Adipocyte (in vitro differentiated cells): ENCODE measurements at regions not wholly inside any gene's neighbourhood (a gene's known extent, or its start where the extent isn't known, plus 50 kb on each side); places are given as distances from the start of the nearest gene placed in this dataset.
A peak's percentile ranks its signal among the peaks of the same experiment; 100 is the strongest.

Experiments
- DNase-seq: peaks from one replicate; pipeline ENCODE4 v3.0.0-alpha.2; 2015; ENCODE audit warnings: low read depth
- H3K27me3 ChIP-seq: replicated peaks from 2 replicates; pipeline ENCODE4 v1.7.0; 2013; ENCODE audit warnings: mild to moderate bottlenecking, low read length, moderate library complexity; ENCODE audit not compliant: control insufficient read depth, insufficient read depth
- H3K36me3 ChIP-seq: 2 replicates; pipeline ENCODE4 v1.7.0; 2013; ENCODE audit warnings: low read length, mild to moderate bottlenecking, moderate library complexity; ENCODE audit not compliant: control insufficient read depth, insufficient read depth, severe bottlenecking
- H3K4me1 ChIP-seq: 2 replicates; pipeline ENCODE4 v1.7.0; 2013; ENCODE audit warnings: mild to moderate bottlenecking, low read length, moderate library complexity; ENCODE audit not compliant: control insufficient read depth, insufficient read depth
- H3K4me3 ChIP-seq: 2 replicates; pipeline ENCODE4 v1.7.0; 2013; ENCODE audit warnings: mild to moderate bottlenecking, low read length, moderate library complexity
- H3K9ac ChIP-seq: 2 replicates; pipeline ENCODE4 v1.7.0; 2013; ENCODE audit warnings: mild to moderate bottlenecking, low read length, moderate library complexity
- H3K9me3 ChIP-seq: 2 replicates; pipeline ENCODE4 v1.7.0; 2013; ENCODE audit warnings: mild to moderate bottlenecking, low read length, moderate library complexity; ENCODE audit not compliant: control insufficient read depth

- Histone ChIP-seq H3K27me3 (no peaks in the 10 kb centered on the region), H3K36me3 (no peaks in the 10 kb centered on the region), H3K9me3 (no peaks in the 10 kb centered on the region), H3K4me3 (peak overlapping the region; percentile 9), H3K4me1 (peaks cover 50% of the 10 kb centered on the region), H3K9ac (peak overlapping the region; percentile 78)
- DNase-seq, result peak; percentile 65
Measured at GRCh38 chr3:188940573-188940932, 231.2 kb upstream of the TPRG1 start.

DNA sequence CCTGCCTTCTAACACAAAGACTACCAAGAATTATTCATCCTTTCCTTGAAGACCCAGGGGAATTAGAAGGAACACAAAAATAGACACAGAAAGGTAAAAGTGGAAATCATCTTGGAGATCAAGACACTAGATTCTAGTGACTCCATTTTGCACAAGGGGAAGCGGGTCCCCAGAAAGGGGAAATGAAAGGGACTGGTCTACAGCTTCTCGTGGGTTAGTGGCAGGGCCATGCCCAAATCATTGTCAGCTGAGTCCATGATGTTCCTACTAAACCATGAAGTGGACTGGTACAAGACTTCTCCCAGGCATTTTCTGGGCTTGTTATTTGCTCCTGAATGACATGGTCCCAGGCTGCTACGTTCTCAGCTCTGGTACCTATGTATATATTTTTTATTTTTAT is 230.7 kb upstream of the TPRG1 start:
- Histone ChIP-seq H3K4me1 (peaks cover 56% of the 10 kb centered on the region), H3K36me3 (no peaks in the 10 kb centered on the region), H3K9me3 (no peaks in the 10 kb centered on the region), H3K27me3 (no peaks in the 10 kb centered on the region), H3K4me3 (peak overlapping the region; percentile 2), H3K9ac (peak overlapping the region; percentile 75)
- no peak for DNase-seq

- Histone ChIP-seq H3K9me3 (no peaks in the 10 kb centered on the region), H3K4me3 (no peak overlapping the region), H3K36me3 (no peaks in the 10 kb centered on the region), H3K27me3 (no peaks in the 10 kb centered on the region), H3K9ac (no peak overlapping the region), H3K4me1 (peaks cover 67% of the 10 kb centered on the region)
- DNase-seq, result no peak
Measured at GRCh38 chr3:188942191-188942590, 229.6 kb upstream of the TPRG1 start.

DNA sequence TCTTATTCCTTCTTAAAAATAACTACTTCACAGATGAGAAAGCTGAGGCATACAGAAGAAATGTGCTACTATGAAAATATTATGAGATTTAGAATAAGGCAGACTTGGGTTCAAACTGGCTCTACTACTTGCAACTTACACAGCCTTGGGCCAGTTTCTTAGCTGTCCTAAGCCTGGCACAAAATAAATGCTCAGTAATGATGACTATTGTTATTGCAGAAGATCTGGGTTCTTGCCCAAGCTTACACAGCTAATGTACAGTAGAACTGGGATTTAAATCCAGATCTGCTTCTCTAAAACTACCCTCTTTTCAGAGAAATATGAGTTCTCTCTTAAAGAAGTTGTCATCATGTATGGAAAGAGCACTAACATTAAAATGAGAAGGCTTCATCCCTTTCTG is 228.2 kb upstream of the TPRG1 start:
- Histone ChIP-seq H3K27me3 (no peaks in the 10 kb centered on the region), H3K36me3 (no peaks in the 10 kb centered on the region), H3K4me3 (no peak overlapping the region), H3K9me3 (no peaks in the 10 kb centered on the region), H3K4me1 (peaks cover 74% of the 10 kb centered on the region), H3K9ac (peak overlapping the region; percentile 27)
- no peak for DNase-seq

- Histone ChIP-seq H3K4me3 (peak overlapping the region; percentile 5), H3K9ac (peak overlapping the region; percentile 69), H3K27me3 (no peaks in the 10 kb centered on the region), H3K9me3 (no peaks in the 10 kb centered on the region), H3K4me1 (peaks cover 77% of the 10 kb centered on the region), H3K36me3 (no peaks in the 10 kb centered on the region)
- DNase-seq, result no peak
Measured at GRCh38 chr3:188944108-188944507, 227.7 kb upstream of the TPRG1 start.

- H3K4me3 ChIP-seq, result peak overlapping the region; percentile 81
- peak overlapping the region; percentile 93 for H3K9ac ChIP-seq
- no peaks in the 10 kb centered on the region for H3K9me3 ChIP-seq
- no peak for DNase-seq
- H3K27me3 ChIP-seq, result no peaks in the 10 kb centered on the region
- H3K4me1 ChIP-seq, result peaks cover 81% of the 10 kb centered on the region
- no peaks in the 10 kb centered on the region for H3K36me3 ChIP-seq
Measured at GRCh38 chr3:188946351-188947240, 225.2 kb upstream of the TPRG1 start.

- Histone ChIP-seq H3K9ac (peak overlapping the region; percentile 96), H3K36me3 (no peaks in the 10 kb centered on the region), H3K4me1 (peaks cover 84% of the 10 kb centered on the region), H3K27me3 (no peaks in the 10 kb centered on the region), H3K4me3 (peak overlapping the region; percentile 81), H3K9me3 (no peaks in the 10 kb centered on the region)
- DNase-seq, result peak; percentile 98
Measured at GRCh38 chr3:188947401-188948280, 224.1 kb upstream of the TPRG1 start.

GRCh38 chr3:188948281-188948996 is 223.3 kb upstream of the TPRG1 start:
- Histone ChIP-seq H3K36me3 (no peaks in the 10 kb centered on the region), H3K9ac (peak overlapping the region; percentile 96), H3K9me3 (no peaks in the 10 kb centered on the region), H3K4me1 (peaks cover 77% of the 10 kb centered on the region), H3K4me3 (peak overlapping the region; percentile 75), H3K27me3 (no peaks in the 10 kb centered on the region)
- peak; percentile 86 for DNase-seq

DNA sequence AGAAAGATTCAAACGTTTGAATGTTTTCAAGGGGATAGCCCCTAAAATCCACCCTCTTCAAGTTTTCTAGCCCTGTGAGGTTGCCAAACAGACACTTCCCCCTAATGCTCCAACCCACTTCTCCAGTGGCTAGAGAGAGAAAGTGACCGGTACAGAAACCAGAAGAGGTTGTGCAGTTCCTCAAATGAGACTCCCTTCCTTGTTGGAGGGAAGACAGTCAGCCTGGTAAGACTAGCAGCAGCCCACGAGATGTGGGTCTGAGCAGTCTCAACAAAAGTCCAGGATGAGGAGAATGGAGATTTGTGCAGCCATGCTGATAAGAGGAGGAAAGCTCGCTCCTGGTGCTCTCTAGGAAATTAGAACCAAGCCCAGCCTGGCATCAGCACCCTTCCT is 222.8 kb upstream of the TPRG1 start:
- DNase-seq, result no peak
- H3K36me3 ChIP-seq, result no peaks in the 10 kb centered on the region
- peak overlapping the region; percentile 96 for H3K9ac ChIP-seq
- H3K9me3 ChIP-seq, result no peaks in the 10 kb centered on the region
- H3K4me1 ChIP-seq, result peaks cover 71% of the 10 kb centered on the region
- H3K27me3 ChIP-seq, result no peaks in the 10 kb centered on the region
- peak overlapping the region; percentile 75 for H3K4me3 ChIP-seq

DNA sequence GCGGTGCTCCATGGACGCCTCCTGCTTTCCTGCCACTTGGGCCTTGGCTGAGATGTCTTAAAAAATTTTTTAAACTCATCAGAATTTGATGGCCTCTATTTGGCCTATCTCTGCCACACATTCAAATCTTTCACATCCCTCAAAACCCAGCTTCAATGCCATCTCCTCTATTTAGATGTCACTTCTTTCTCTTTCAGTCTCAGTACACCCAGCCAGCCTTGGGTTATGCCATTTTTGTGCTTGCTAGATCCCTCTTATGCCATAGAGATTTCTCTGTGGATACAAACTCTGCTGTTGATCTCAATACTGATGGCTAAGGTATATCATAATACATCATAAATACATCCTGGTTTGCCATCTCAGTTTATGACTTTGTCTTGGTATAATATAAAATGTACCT is 222.3 kb upstream of the TPRG1 start:
- no peaks in the 10 kb centered on the region for H3K27me3 ChIP-seq
- H3K9ac ChIP-seq, result peak overlapping the region; percentile 96
- no peak for DNase-seq
- H3K4me3 ChIP-seq, result peak overlapping the region; percentile 75
- peaks cover 70% of the 10 kb centered on the region for H3K4me1 ChIP-seq
- no peaks in the 10 kb centered on the region for H3K9me3 ChIP-seq
- no peaks in the 10 kb centered on the region for H3K36me3 ChIP-seq

- no peaks in the 10 kb centered on the region for H3K36me3 ChIP-seq
- H3K27me3 ChIP-seq, result no peaks in the 10 kb centered on the region
- H3K9ac ChIP-seq, result peak overlapping the region; percentile 96
- H3K4me1 ChIP-seq, result peaks cover 66% of the 10 kb centered on the region
- H3K9me3 ChIP-seq, result no peaks in the 10 kb centered on the region
- H3K4me3 ChIP-seq, result peak overlapping the region; percentile 8
- DNase-seq, result no peak
Measured at GRCh38 chr3:188949996-188950395, 221.8 kb upstream of the TPRG1 start.
